ENCODE measurements at regions not wholly inside any gene's neighbourhood (a gene's known extent, or its start where the extent isn't known, plus 50 kb on each side); places are given as distances from the start of the nearest gene placed in this dataset.

- H3K4me3 ChIP-seq (ENCODE audit: low read depth, low read length), result no peak overlapping the region
- no peaks in the 10 kb centered on the region for H3K79me2 ChIP-seq (ENCODE audit: control insufficient read depth, insufficient read depth, low read length, poor library complexity)
- no CpG with 5 or more reads among the region's 4 CpGs for WGBS (ENCODE audit: extremely low coverage, insufficient coverage, insufficient read length)
Observed at GRCh38 chr4:181687116-181687515, 556.1 kb upstream of the TENM3 start.

GRCh38 chr4:181688432-181688831 is 554.8 kb upstream of the TENM3 start:
- DNase-seq, result no peak
- Histone ChIP-seq H3K4me2 (ENCODE audit: low read length) (no peak overlapping the region), H2AK5ac (ENCODE audit: low read length) (no peak overlapping the region), H3K9ac (ENCODE audit: low read length) (no peak overlapping the region), H3K4ac (ENCODE audit: low read depth, low read length) (no peak overlapping the region), H3K4me3 (ENCODE audit: low read depth, low read length) (no peak overlapping the region), H3K23ac (ENCODE audit: low read length) (no peak overlapping the region), H4K12ac (ENCODE audit: low read depth, low read length) (no peak overlapping the region), H4K8ac (ENCODE audit: low read depth, low read length) (no peak overlapping the region), H3K18ac (ENCODE audit: low read length) (no peak overlapping the region), H3K79me1 (ENCODE audit: low read length) (no peaks in the 10 kb centered on the region), H2BK120ac (ENCODE audit: insufficient read depth, low read length, poor library complexity) (no peak overlapping the region), H2BK12ac (ENCODE audit: low read length) (no peak overlapping the region), H3K4me1 (ENCODE audit: control insufficient read depth in 1 of 2, insufficient read depth in 2 of 2, low read length in 2 of 2) (no peaks in the 10 kb centered on the region), H3K79me2 (ENCODE audit: control insufficient read depth, insufficient read depth, low read length, poor library complexity) (no peaks in the 10 kb centered on the region), H3K9me3 (ENCODE audit: insufficient read depth, low read depth, low read length) (no peaks in the 10 kb centered on the region), H3K27ac (ENCODE audit: low read depth, low read length) (no peak overlapping the region), H3K36me3 (ENCODE audit: control insufficient read depth in 1 of 2, insufficient read depth in 2 of 2, low read length in 2 of 2) (no peaks in the 10 kb centered on the region), H4K91ac (ENCODE audit: low read depth, low read length) (no peak overlapping the region), H3K14ac (ENCODE audit: low read length) (no peak overlapping the region), H3K27me3 (ENCODE audit: insufficient read depth, low read length) (no peaks in the 10 kb centered on the region), H2BK5ac (ENCODE audit: low read depth, low read length, poor library complexity) (no peak overlapping the region), H2AFZ (ENCODE audit: insufficient read depth, low read length, poor library complexity) (no peak overlapping the region)
- no CpG with 5 or more reads among the region's 3 CpGs for WGBS (ENCODE audit: extremely low coverage, insufficient coverage, insufficient read length)

More at GRCh38 chr4:181687116-181687515, 556.1 kb upstream of the TENM3 start:
- Histone ChIP-seq H3K18ac (ENCODE audit: low read length) (no peak overlapping the region), H2BK5ac (ENCODE audit: low read depth, low read length, poor library complexity) (no peak overlapping the region), H3K27ac (ENCODE audit: low read depth, low read length) (no peak overlapping the region), H2BK12ac (ENCODE audit: low read length) (no peak overlapping the region), H3K4ac (ENCODE audit: low read depth, low read length) (no peak overlapping the region), H2BK120ac (ENCODE audit: insufficient read depth, low read length, poor library complexity) (no peak overlapping the region), H3K79me1 (ENCODE audit: low read length) (no peaks in the 10 kb centered on the region), H3K14ac (ENCODE audit: low read length) (no peak overlapping the region), H3K27me3 (ENCODE audit: insufficient read depth, low read length) (no peaks in the 10 kb centered on the region), H4K12ac (ENCODE audit: low read depth, low read length) (no peak overlapping the region), H4K8ac (ENCODE audit: low read depth, low read length) (no peak overlapping the region), H4K91ac (ENCODE audit: low read depth, low read length) (no peak overlapping the region), H3K9me3 (ENCODE audit: insufficient read depth, low read depth, low read length) (no peaks in the 10 kb centered on the region), H2AK5ac (ENCODE audit: low read length) (no peak overlapping the region), H3K9ac (ENCODE audit: low read length) (no peak overlapping the region), H3K36me3 (ENCODE audit: control insufficient read depth in 1 of 2, insufficient read depth in 2 of 2, low read length in 2 of 2) (no peaks in the 10 kb centered on the region), H3K4me1 (ENCODE audit: control insufficient read depth in 1 of 2, insufficient read depth in 2 of 2, low read length in 2 of 2) (no peaks in the 10 kb centered on the region), H2AFZ (ENCODE audit: insufficient read depth, low read length, poor library complexity) (no peak overlapping the region), H3K4me2 (ENCODE audit: low read length) (no peak overlapping the region), H3K23ac (ENCODE audit: low read length) (no peak overlapping the region)
- DNase-seq, result no peak

GRCh38 chr4:181688872-181689271 is 554.3 kb upstream of the TENM3 start:
- Histone ChIP-seq H3K4me1 (ENCODE audit: control insufficient read depth in 1 of 2, insufficient read depth in 2 of 2, low read length in 2 of 2) (no peaks in the 10 kb centered on the region), H2BK120ac (ENCODE audit: insufficient read depth, low read length, poor library complexity) (no peak overlapping the region)
- WGBS (ENCODE audit: extremely low coverage, insufficient coverage, insufficient read length), result no CpG with 5 or more reads among the region's 5 CpGs

GRCh38 chr4:181690498-181690897 is 552.7 kb upstream of the TENM3 start:
- no peak overlapping the region for H3K23ac ChIP-seq (ENCODE audit: low read length)
- no peaks in the 10 kb centered on the region for H3K9me3 ChIP-seq (ENCODE audit: insufficient read depth, low read depth, low read length)
- H2BK5ac ChIP-seq (ENCODE audit: low read depth, low read length, poor library complexity), result no peak overlapping the region
- no peak for DNase-seq
- H4K12ac ChIP-seq (ENCODE audit: low read depth, low read length), result no peak overlapping the region
- H3K4me2 ChIP-seq (ENCODE audit: low read length), result no peak overlapping the region
- H3K4me1 ChIP-seq (ENCODE audit: control insufficient read depth in 1 of 2, insufficient read depth in 2 of 2, low read length in 2 of 2), result no peaks in the 10 kb centered on the region
- H3K27me3 ChIP-seq (ENCODE audit: insufficient read depth, low read length), result no peaks in the 10 kb centered on the region
- H3K36me3 ChIP-seq (ENCODE audit: control insufficient read depth in 1 of 2, insufficient read depth in 2 of 2, low read length in 2 of 2), result no peaks in the 10 kb centered on the region
- no peak overlapping the region for H3K14ac ChIP-seq (ENCODE audit: low read length)
- H4K91ac ChIP-seq (ENCODE audit: low read depth, low read length), result no peak overlapping the region
- H3K79me1 ChIP-seq (ENCODE audit: low read length), result no peaks in the 10 kb centered on the region
- H2BK12ac ChIP-seq (ENCODE audit: low read length), result no peak overlapping the region
- H2AK5ac ChIP-seq (ENCODE audit: low read length), result no peak overlapping the region
- no peak overlapping the region for H2AFZ ChIP-seq (ENCODE audit: insufficient read depth, low read length, poor library complexity)
- H3K9ac ChIP-seq (ENCODE audit: low read length), result no peak overlapping the region
- H2BK120ac ChIP-seq (ENCODE audit: insufficient read depth, low read length, poor library complexity), result no peak overlapping the region
- H3K4me3 ChIP-seq (ENCODE audit: low read depth, low read length), result no peak overlapping the region
- no peak overlapping the region for H4K8ac ChIP-seq (ENCODE audit: low read depth, low read length)
- no peak overlapping the region for H3K4ac ChIP-seq (ENCODE audit: low read depth, low read length)
- no peaks in the 10 kb centered on the region for H3K79me2 ChIP-seq (ENCODE audit: control insufficient read depth, insufficient read depth, low read length, poor library complexity)
- no peak overlapping the region for H3K27ac ChIP-seq (ENCODE audit: low read depth, low read length)
- H3K18ac ChIP-seq (ENCODE audit: low read length), result no peak overlapping the region
- WGBS (ENCODE audit: extremely low coverage, insufficient coverage, insufficient read length), result no CpG with 5 or more reads among the region's 2 CpGs

More at GRCh38 chr4:181688872-181689271, 554.3 kb upstream of the TENM3 start:
- no peak overlapping the region for H2BK5ac ChIP-seq (ENCODE audit: low read depth, low read length, poor library complexity)
- H3K27me3 ChIP-seq (ENCODE audit: insufficient read depth, low read length), result no peaks in the 10 kb centered on the region
- H4K8ac ChIP-seq (ENCODE audit: low read depth, low read length), result no peak overlapping the region
- no peak overlapping the region for H2AFZ ChIP-seq (ENCODE audit: insufficient read depth, low read length, poor library complexity)
- no peak overlapping the region for H2AK5ac ChIP-seq (ENCODE audit: low read length)
- H4K12ac ChIP-seq (ENCODE audit: low read depth, low read length), result no peak overlapping the region
- no peak overlapping the region for H3K18ac ChIP-seq (ENCODE audit: low read length)
- no peak overlapping the region for H3K23ac ChIP-seq (ENCODE audit: low read length)
- H3K4me3 ChIP-seq (ENCODE audit: low read depth, low read length), result no peak overlapping the region
- H3K4ac ChIP-seq (ENCODE audit: low read depth, low read length), result no peak overlapping the region
- DNase-seq, result no peak
- no peak overlapping the region for H2BK12ac ChIP-seq (ENCODE audit: low read length)
- H3K14ac ChIP-seq (ENCODE audit: low read length), result no peak overlapping the region
- no peak overlapping the region for H4K91ac ChIP-seq (ENCODE audit: low read depth, low read length)
- no peaks in the 10 kb centered on the region for H3K79me1 ChIP-seq (ENCODE audit: low read length)
- H3K36me3 ChIP-seq (ENCODE audit: control insufficient read depth in 1 of 2, insufficient read depth in 2 of 2, low read length in 2 of 2), result no peaks in the 10 kb centered on the region
- no peak overlapping the region for H3K9ac ChIP-seq (ENCODE audit: low read length)
- H3K27ac ChIP-seq (ENCODE audit: low read depth, low read length), result no peak overlapping the region
- no peak overlapping the region for H3K4me2 ChIP-seq (ENCODE audit: low read length)
- H3K79me2 ChIP-seq (ENCODE audit: control insufficient read depth, insufficient read depth, low read length, poor library complexity), result no peaks in the 10 kb centered on the region
- no peaks in the 10 kb centered on the region for H3K9me3 ChIP-seq (ENCODE audit: insufficient read depth, low read depth, low read length)
